ENCODE measurements at regions not wholly inside any gene's neighbourhood (a gene's known extent, or its start where the extent isn't known, plus 50 kb on each side); places are given as distances from the start of the nearest gene placed in this dataset.

DNA sequence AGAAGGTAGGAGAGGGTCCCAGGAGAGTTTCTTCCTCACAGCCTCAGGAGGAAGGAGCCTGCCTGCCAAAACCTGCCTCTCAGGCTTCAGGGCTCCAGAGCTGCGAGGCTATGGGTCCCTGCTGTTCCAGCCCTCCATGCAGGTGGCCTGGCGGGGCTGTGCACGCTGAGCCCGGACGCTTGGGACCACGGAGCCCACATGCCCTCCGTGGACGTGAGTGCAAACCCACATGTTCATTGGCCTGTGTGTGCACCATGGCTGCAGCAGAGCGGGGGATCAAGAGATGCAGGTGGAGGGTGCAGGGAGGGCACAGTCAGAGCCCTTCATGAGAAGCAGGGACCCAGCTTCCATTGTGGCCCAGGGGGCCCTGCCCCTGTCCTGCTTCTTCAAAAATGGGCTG lies 287.3 kb downstream of the IRX2 start:
- Histone ChIP-seq H3K79me2 (ENCODE audit: insufficient read depth, low read length) (no peaks in the 10 kb centered on the region), H3K4me2 (ENCODE audit: low read depth, low read length, poor library complexity, severe bottlenecking) (no peak overlapping the region), H4K20me1 (ENCODE audit: low read depth, low read length) (no peaks in the 10 kb centered on the region), H3F3A (ENCODE audit: insufficient read depth) (no peaks in the 10 kb centered on the region), H2AFZ (ENCODE audit: low read depth, low read length, severe bottlenecking) (no peak overlapping the region), H3K9me2 (replicated peaks; ENCODE audit: insufficient read depth, low read length) (no peaks in the 10 kb centered on the region), H3K27me3 (ENCODE audit: low read length) (no peaks in the 10 kb centered on the region), H3K4me3 (ENCODE audit: insufficient read depth, low read length, poor library complexity, severe bottlenecking) (no peak overlapping the region), H3K9me3 (ENCODE audit: insufficient read depth, low read length) (no peaks in the 10 kb centered on the region), H3K36me3 (ENCODE audit: low read length) (no peaks in the 10 kb centered on the region), H3K9ac (ENCODE audit: low read length) (no peak overlapping the region), H3K27ac (ENCODE audit: low read depth, low read length) (no peak overlapping the region)
- no peak for TF ChIP-seq EZH2phosphoT487 (conservative IDR thresholded peaks at IDR 0.05; ENCODE audit: low read length)
- TF ChIP-seq, protein P1, sequence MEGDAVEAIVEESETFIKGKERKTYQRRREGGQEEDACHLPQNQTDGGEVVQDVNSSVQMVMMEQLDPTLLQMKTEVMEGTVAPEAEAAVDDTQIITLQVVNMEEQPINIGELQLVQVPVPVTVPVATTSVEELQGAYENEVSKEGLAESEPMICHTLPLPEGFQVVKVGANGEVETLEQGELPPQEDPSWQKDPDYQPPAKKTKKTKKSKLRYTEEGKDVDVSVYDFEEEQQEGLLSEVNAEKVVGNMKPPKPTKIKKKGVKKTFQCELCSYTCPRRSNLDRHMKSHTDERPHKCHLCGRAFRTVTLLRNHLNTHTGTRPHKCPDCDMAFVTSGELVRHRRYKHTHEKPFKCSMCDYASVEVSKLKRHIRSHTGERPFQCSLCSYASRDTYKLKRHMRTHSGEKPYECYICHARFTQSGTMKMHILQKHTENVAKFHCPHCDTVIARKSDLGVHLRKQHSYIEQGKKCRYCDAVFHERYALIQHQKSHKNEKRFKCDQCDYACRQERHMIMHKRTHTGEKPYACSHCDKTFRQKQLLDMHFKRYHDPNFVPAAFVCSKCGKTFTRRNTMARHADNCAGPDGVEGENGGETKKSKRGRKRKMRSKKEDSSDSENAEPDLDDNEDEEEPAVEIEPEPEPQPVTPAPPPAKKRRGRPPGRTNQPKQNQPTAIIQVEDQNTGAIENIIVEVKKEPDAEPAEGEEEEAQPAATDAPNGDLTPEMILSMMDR (IDR thresholded peaks at IDR 0.05; ENCODE audit: insufficient read depth, low read length, poor library complexity, severe bottlenecking), result no peak

DNA sequence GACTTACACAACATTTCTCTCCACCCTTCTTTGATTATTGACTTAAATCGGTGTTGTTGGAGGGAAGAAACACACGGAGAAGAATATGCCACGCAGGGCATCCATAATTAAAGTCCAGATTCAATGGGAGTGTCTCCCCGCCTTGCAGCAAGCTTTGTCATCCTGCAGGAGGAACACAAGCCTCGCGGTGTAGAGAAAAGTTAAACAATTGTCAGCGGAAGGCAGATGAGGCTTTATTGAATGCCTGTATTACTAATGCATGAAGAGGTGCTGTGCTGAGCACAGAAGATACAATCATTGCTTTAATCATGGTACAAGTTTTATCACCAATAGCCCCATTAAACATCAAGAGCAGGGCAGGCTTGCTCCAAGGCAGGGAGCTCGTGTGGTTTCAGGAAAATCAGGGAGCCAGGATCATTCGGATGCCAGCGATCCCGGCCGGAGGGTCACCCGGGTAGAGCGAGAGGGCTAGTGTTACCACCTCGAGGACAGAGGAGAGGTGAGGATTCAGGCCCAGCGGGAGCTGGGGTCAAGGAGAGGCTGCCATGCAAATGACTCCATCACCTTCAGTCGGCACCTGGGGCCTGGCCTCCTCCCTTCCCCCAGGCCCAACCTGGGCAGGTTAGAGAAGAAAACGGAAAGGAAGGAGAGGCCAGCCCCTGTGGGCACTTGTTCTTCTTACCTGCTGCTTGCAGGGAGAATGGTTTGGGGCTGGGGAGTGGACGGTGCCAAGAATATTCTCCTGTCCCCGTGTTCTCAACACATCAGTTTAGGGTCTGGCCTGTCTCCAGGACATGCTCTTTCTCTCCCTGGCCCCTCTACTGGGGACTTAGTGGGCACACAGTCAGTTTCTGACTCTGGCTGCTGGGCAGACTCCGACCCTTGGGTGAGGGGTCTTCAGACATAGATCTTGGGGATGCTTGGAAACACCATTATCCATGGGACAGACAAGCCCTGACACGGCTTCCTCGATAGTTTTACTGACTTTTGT lies 289.5 kb downstream of the IRX2 start:
- Histone ChIP-seq H3K9me3 (ENCODE audit: insufficient read depth, low read length) (no peaks in the 10 kb centered on the region), H3K9me2 (replicated peaks; ENCODE audit: insufficient read depth, low read length) (no peaks in the 10 kb centered on the region), H3K9ac (ENCODE audit: low read length) (no peak overlapping the region), H3F3A (ENCODE audit: insufficient read depth) (no peaks in the 10 kb centered on the region), H3K79me2 (ENCODE audit: insufficient read depth, low read length) (no peaks in the 10 kb centered on the region), H3K4me2 (ENCODE audit: low read depth, low read length, poor library complexity, severe bottlenecking) (no peak overlapping the region), H3K27ac (ENCODE audit: low read depth, low read length) (no peak overlapping the region), H3K27me3 (ENCODE audit: low read length) (no peaks in the 10 kb centered on the region), H3K4me3 (ENCODE audit: insufficient read depth, low read length, poor library complexity, severe bottlenecking) (no peak overlapping the region), H4K20me1 (ENCODE audit: low read depth, low read length) (no peaks in the 10 kb centered on the region), H3K36me3 (ENCODE audit: low read length) (no peaks in the 10 kb centered on the region), H2AFZ (ENCODE audit: low read depth, low read length, severe bottlenecking) (no peak overlapping the region)
- TF ChIP-seq EZH2phosphoT487 (conservative IDR thresholded peaks at IDR 0.05; ENCODE audit: low read length), result no peak
- TF ChIP-seq, protein P1 (IDR thresholded peaks at IDR 0.05; ENCODE audit: insufficient read depth, low read length, poor library complexity, severe bottlenecking), result no peak

DNA sequence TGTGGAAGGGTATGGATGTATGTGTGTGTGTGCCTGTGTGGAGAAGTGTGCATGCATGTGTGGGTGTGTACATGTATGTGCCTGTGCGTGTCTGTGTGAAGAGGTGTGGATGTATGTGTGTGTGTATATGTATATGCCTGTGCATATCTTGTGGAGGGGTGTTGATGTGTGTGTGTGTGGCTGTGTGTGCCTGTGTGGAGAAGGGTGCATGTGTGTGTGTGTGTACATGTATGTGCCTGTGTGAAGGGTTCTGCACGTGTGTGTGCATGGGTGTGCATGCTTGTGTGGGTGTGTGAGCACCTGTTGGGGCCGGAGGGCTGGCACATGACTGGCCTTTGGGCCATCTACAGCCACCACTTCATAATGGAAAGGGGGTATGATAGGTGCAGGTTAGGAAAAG lies 291.4 kb downstream of the IRX2 start:
- no peaks in the 10 kb centered on the region for H3K27me3 ChIP-seq (ENCODE audit: low read length)
- H3K36me3 ChIP-seq (ENCODE audit: low read length), result no peaks in the 10 kb centered on the region
- H3K9ac ChIP-seq (ENCODE audit: low read length), result no peak overlapping the region

More for the DNA sequence above, 291.4 kb downstream of the IRX2 start:
- Histone ChIP-seq H3K9me3 (ENCODE audit: insufficient read depth, low read length) (no peaks in the 10 kb centered on the region), H3K4me2 (ENCODE audit: low read depth, low read length, poor library complexity, severe bottlenecking) (no peak overlapping the region), H3K9me2 (replicated peaks; ENCODE audit: insufficient read depth, low read length) (no peaks in the 10 kb centered on the region), H3K27ac (ENCODE audit: low read depth, low read length) (no peak overlapping the region), H4K20me1 (ENCODE audit: low read depth, low read length) (no peaks in the 10 kb centered on the region), H3K79me2 (ENCODE audit: insufficient read depth, low read length) (no peaks in the 10 kb centered on the region), H3K4me3 (ENCODE audit: insufficient read depth, low read length, poor library complexity, severe bottlenecking) (no peak overlapping the region), H3F3A (ENCODE audit: insufficient read depth) (no peaks in the 10 kb centered on the region), H2AFZ (ENCODE audit: low read depth, low read length, severe bottlenecking) (no peak overlapping the region)
- TF ChIP-seq, protein P1 (IDR thresholded peaks at IDR 0.05; ENCODE audit: insufficient read depth, low read length, poor library complexity, severe bottlenecking), result no peak
- no peak for TF ChIP-seq EZH2phosphoT487 (conservative IDR thresholded peaks at IDR 0.05; ENCODE audit: low read length)
